ENCODE measurements at regions not wholly inside any gene's neighbourhood (a gene's known extent, or its start where the extent isn't known, plus 50 kb on each side); places are given as distances from the start of the nearest gene placed in this dataset.

DNA sequence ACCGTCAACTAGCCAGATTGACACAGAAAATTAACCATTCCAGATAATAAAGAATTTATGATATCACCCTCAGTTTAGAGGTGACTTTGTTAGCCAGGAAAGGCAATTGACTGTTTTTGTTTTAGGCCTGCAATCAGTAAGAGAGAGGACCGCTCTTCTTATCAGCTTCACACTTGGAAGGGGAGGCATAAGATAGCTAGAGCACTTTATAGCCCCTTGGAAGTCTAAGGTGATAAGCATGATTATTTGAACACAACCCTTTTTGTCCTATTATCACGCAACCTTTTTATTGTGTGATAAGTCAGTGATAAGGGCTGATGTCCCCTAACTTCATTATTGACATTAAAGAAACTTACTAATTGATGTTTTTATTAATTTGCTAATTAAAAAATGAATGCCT is 162.6 kb upstream of the CDKN2B start:
- TF ChIP-seq, protein P1, sequence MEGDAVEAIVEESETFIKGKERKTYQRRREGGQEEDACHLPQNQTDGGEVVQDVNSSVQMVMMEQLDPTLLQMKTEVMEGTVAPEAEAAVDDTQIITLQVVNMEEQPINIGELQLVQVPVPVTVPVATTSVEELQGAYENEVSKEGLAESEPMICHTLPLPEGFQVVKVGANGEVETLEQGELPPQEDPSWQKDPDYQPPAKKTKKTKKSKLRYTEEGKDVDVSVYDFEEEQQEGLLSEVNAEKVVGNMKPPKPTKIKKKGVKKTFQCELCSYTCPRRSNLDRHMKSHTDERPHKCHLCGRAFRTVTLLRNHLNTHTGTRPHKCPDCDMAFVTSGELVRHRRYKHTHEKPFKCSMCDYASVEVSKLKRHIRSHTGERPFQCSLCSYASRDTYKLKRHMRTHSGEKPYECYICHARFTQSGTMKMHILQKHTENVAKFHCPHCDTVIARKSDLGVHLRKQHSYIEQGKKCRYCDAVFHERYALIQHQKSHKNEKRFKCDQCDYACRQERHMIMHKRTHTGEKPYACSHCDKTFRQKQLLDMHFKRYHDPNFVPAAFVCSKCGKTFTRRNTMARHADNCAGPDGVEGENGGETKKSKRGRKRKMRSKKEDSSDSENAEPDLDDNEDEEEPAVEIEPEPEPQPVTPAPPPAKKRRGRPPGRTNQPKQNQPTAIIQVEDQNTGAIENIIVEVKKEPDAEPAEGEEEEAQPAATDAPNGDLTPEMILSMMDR (IDR thresholded peaks at IDR 0.05) = no peak
- no peak for TF ChIP-seq POLR2A (IDR thresholded peaks at IDR 0.05)

All from testis (tissue), 2 donors.